GM23248 (cell line): ENCODE measurements at regions not wholly inside any gene's neighbourhood (a gene's known extent, or its start where the extent isn't known, plus 50 kb on each side); places are given as distances from the start of the nearest gene placed in this dataset.

Source experiments
- DNase-seq: peaks from one replicate; pipeline ENCODE4 v3.0.0-alpha.2; 2015
- H2AFZ ChIP-seq: fragments of 200-600 bp; sonication (generic); 2 replicates; pipeline ENCODE4 v1.6.1; 2016; ENCODE audit warnings: antibody characterized with exemption
- H3F3A ChIP-seq: fragments of 200-600 bp; sonication (generic); 2 replicates; pipeline ENCODE4 v1.6.1; 2016; ENCODE audit warnings: mild to moderate bottlenecking, antibody characterized with exemption, mixed run types; ENCODE audit not compliant: insufficient read depth
- H3K27ac ChIP-seq: fragments of 200-600 bp; sonication (generic); 2 replicates; pipeline ENCODE4 v1.5.1; 2016; ENCODE audit warnings: mild to moderate bottlenecking
- H3K27me3 ChIP-seq: fragments of 200-600 bp; sonication (generic); replicated peaks from 2 replicates; pipeline ENCODE4 v1.6.1; 2016; ENCODE audit warnings: mild to moderate bottlenecking; ENCODE audit not compliant: insufficient read depth
- H3K36me3 ChIP-seq: fragments of 200-600 bp; sonication (generic); 2 replicates; pipeline ENCODE4 v1.6.1; 2016; ENCODE audit warnings: low read depth, mild to moderate bottlenecking
- H3K4me1 ChIP-seq: fragments of 200-600 bp; sonication (generic); 2 replicates; pipeline ENCODE4 v1.6.1; 2016; ENCODE audit warnings: mild to moderate bottlenecking; ENCODE audit not compliant: insufficient read depth
- H3K4me2 ChIP-seq: fragments of 200-600 bp; sonication (generic); one replicate; pipeline ENCODE4 v1.6.1; 2016; ENCODE audit warnings: mild to moderate bottlenecking; ENCODE audit not compliant: unreplicated experiment
- H3K4me3 ChIP-seq: fragments of 200-600 bp; sonication (generic); 2 replicates; pipeline ENCODE4 v1.5.1; 2016; ENCODE audit warnings: mild to moderate bottlenecking
- H3K79me2 ChIP-seq: fragments of 200-600 bp; sonication (generic); 2 replicates; pipeline ENCODE4 v1.6.1; 2016; ENCODE audit warnings: mild to moderate bottlenecking; ENCODE audit not compliant: insufficient read depth
- H3K9ac ChIP-seq: fragments of 200-600 bp; sonication (generic); 2 replicates; pipeline ENCODE4 v1.6.1; 2016; ENCODE audit warnings: mild to moderate bottlenecking
- H3K9me2 ChIP-seq: fragments of 200-600 bp; sonication (generic); 2 replicates; pipeline ENCODE4 v1.6.1; 2016; ENCODE audit warnings: mixed run types, mild to moderate bottlenecking, moderate library complexity; ENCODE audit not compliant: insufficient read depth
- H3K9me3 ChIP-seq: fragments of 200-600 bp; sonication (generic); one replicate; pipeline ENCODE4 v1.6.1; 2017; ENCODE audit warnings: low read depth
- H4K20me1 ChIP-seq: fragments of 200-600 bp; sonication (generic); 2 replicates; pipeline ENCODE4 v1.6.0; 2016; ENCODE audit not compliant: insufficient read depth
- EZH2 ChIP-seq: fragments of 200-600 bp; sonication (generic); IDR thresholded peaks from 2 replicates; pipeline ENCODE4 v1.6.1; 2018; ENCODE audit warnings: antibody characterized with exemption, mild to moderate bottlenecking; ENCODE audit not compliant: insufficient read depth, poor library complexity, severe bottlenecking
- EZH2phosphoT487 ChIP-seq: fragments of 200-600 bp; sonication (generic); IDR thresholded peaks from 2 replicates; pipeline ENCODE4 v1.6.1; 2018; ENCODE audit warnings: antibody characterized with exemption, moderate library complexity, mild to moderate bottlenecking, low read depth; ENCODE audit not compliant: insufficient read depth
- WGBS, 2 experiments: methylation state at CpG; one replicate each; pipeline ENCODE4 v1.1.6; 2015 to 2017; ENCODE audit warnings: low lambda C conversion rate in 2 of 2, low coverage in 1 of 2; ENCODE audit errors: missing lambda C conversion rate in 2 of 2; 5-methylcytosine and 5-hydroxymethylcytosine counted together
- in situ Hi-C: fragments of 300-500 bp; cut with MboI; formaldehyde crosslinking; loops from 2 replicates; pipeline ENCODE4 v1.15.0; 2020

GRCh38 chr5:82551192-82551591, 273.0 kb upstream of the RPS23 start:
- Histone ChIP-seq H3K9me3 (no peaks in the 10 kb centered on the region), H3K79me2 (no peaks in the 10 kb centered on the region), H3K9ac (no peak overlapping the region), H4K20me1 (no peaks in the 10 kb centered on the region), H3K27me3 (no peaks in the 10 kb centered on the region), H3F3A (no peaks in the 10 kb centered on the region), H3K36me3 (no peaks in the 10 kb centered on the region), H2AFZ (no peak overlapping the region), H3K4me3 (no peak overlapping the region), H3K4me1 (no peaks in the 10 kb centered on the region), H3K4me2 (no peak overlapping the region), H3K27ac (no peak overlapping the region), H3K9me2 (no peaks in the 10 kb centered on the region)
- no peak for TF ChIP-seq EZH2phosphoT487
- TF ChIP-seq EZH2 = no peak
- in situ Hi-C loops = no loop called here
- DNase-seq = no peak

GRCh38 chr5:82549263-82549662, 271.1 kb upstream of the RPS23 start:
- TF ChIP-seq EZH2 (no peak), EZH2phosphoT487 (no peak)
- 39% methylated on average over 2 of the region's 2 CpGs for WGBS, 2 experiments
- no peaks in the 10 kb centered on the region for H3K9me2 ChIP-seq
- H3K36me3 ChIP-seq = no peaks in the 10 kb centered on the region
- H3K9me3 ChIP-seq = no peaks in the 10 kb centered on the region
- no peak overlapping the region for H2AFZ ChIP-seq
- no peaks in the 10 kb centered on the region for H3F3A ChIP-seq
- in situ Hi-C loops = no loop called here
- H3K4me2 ChIP-seq = no peak overlapping the region
- no peaks in the 10 kb centered on the region for H3K79me2 ChIP-seq
- H3K27ac ChIP-seq = no peak overlapping the region
- no peak overlapping the region for H3K9ac ChIP-seq
- no peaks in the 10 kb centered on the region for H3K27me3 ChIP-seq
- H4K20me1 ChIP-seq = no peaks in the 10 kb centered on the region
- H3K4me1 ChIP-seq = no peaks in the 10 kb centered on the region
- no peak overlapping the region for H3K4me3 ChIP-seq
- DNase-seq = no peak

GRCh38 chr5:82544004-82544403, 265.9 kb upstream of the RPS23 start:
- H2AFZ ChIP-seq = no peak overlapping the region
- H3K4me1 ChIP-seq = no peaks in the 10 kb centered on the region
- H3K9ac ChIP-seq = no peak overlapping the region
- no peaks in the 10 kb centered on the region for H3F3A ChIP-seq
- H4K20me1 ChIP-seq = no peaks in the 10 kb centered on the region
- H3K4me3 ChIP-seq = no peak overlapping the region
- H3K27ac ChIP-seq = no peak overlapping the region
- H3K27me3 ChIP-seq = no peaks in the 10 kb centered on the region
- H3K9me3 ChIP-seq = no peaks in the 10 kb centered on the region
- DNase-seq = no peak
- WGBS, 2 experiments = 7 to 25% methylated on average over 1 of the region's 1 CpG
- no peaks in the 10 kb centered on the region for H3K9me2 ChIP-seq
- H3K79me2 ChIP-seq = no peaks in the 10 kb centered on the region
- in situ Hi-C loops = no loop called here
- TF ChIP-seq EZH2phosphoT487 (no peak), EZH2 (no peak)
- H3K36me3 ChIP-seq = no peaks in the 10 kb centered on the region
- no peak overlapping the region for H3K4me2 ChIP-seq

GRCh38 chr5:82540301-82540700, 262.1 kb upstream of the RPS23 start:
- Histone ChIP-seq H3K36me3 (no peaks in the 10 kb centered on the region), H3K79me2 (no peaks in the 10 kb centered on the region), H3K9ac (no peak overlapping the region), H3F3A (no peaks in the 10 kb centered on the region), H3K4me3 (no peak overlapping the region), H3K4me2 (no peak overlapping the region), H2AFZ (no peak overlapping the region), H3K27me3 (peaks cover 5% of the 10 kb centered on the region; the same call in 1 of the 2 replicates), H3K27ac (no peak overlapping the region), H4K20me1 (no peaks in the 10 kb centered on the region), H3K9me3 (no peaks in the 10 kb centered on the region), H3K9me2 (no peaks in the 10 kb centered on the region), H3K4me1 (no peaks in the 10 kb centered on the region)
- TF ChIP-seq EZH2phosphoT487 = no peak
- no peak for TF ChIP-seq EZH2
- in situ Hi-C loops = no loop called here
- DNase-seq = no peak
- 76 to 78% methylated on average over 3 of the region's 3 CpGs for WGBS, 2 experiments

GRCh38 chr5:82538339-82539034, 260.3 kb upstream of the RPS23 start:
- DNase-seq = peak; percentile 21
- no peak for TF ChIP-seq EZH2phosphoT487
- no peak for TF ChIP-seq EZH2
- no peaks in the 10 kb centered on the region for H4K20me1 ChIP-seq
- H3K27me3 ChIP-seq = peaks cover 15% of the 10 kb centered on the region
- no peak overlapping the region for H2AFZ ChIP-seq
- no peak overlapping the region for H3K4me2 ChIP-seq
- H3F3A ChIP-seq = no peaks in the 10 kb centered on the region
- no peaks in the 10 kb centered on the region for H3K36me3 ChIP-seq
- no peak overlapping the region for H3K4me3 ChIP-seq
- 10 to 14% methylated on average over 5 of the region's 5 CpGs for WGBS, 2 experiments
- H3K9ac ChIP-seq = no peak overlapping the region
- no peak overlapping the region for H3K27ac ChIP-seq
- in situ Hi-C loops = no loop called here
- no peaks in the 10 kb centered on the region for H3K9me2 ChIP-seq
- no peaks in the 10 kb centered on the region for H3K4me1 ChIP-seq
- H3K79me2 ChIP-seq = no peaks in the 10 kb centered on the region
- H3K9me3 ChIP-seq = no peaks in the 10 kb centered on the region
